IMR-90 (cell line): ENCODE measurements at regions not wholly inside any gene's neighbourhood (a gene's known extent, or its start where the extent isn't known, plus 50 kb on each side); places are given as distances from the start of the nearest gene placed in this dataset.
"Not testable (repeated sequence)": the region's sequence is repeated elsewhere in the genome, so short reads cannot be mapped to it uniquely, and the experiment has no call there.

Source experiments
- ATAC-seq: fragments of 200-7000 bp; cut with Tn5 transposase; 2 replicates; pipeline ENCODE4 v1.9.1; 2020; ENCODE audit warnings: low read depth, mild to moderate bottlenecking, moderate library complexity
- BruUV-seq: library from RNA; stranded (reverse); fragments of 400-500 nt; replicated peaks from 2 replicates; lab custom pipeline; 2021; lab: Mats Ljungman, UMichigan
- CTCF ChIA-PET: fragments of 300-600 bp; formaldehyde crosslinking; extraction: SDS; loops from one replicate; lab custom pipeline; 2021; ENCODE audit warnings: antibody characterized with exemption; lab: Yijun Ruan, JAX
- POLR2A ChIA-PET: fragments of 300-600 bp; sonication (Branson Sonifier 250); formaldehyde crosslinking; loops from one replicate; lab custom pipeline; 2022; ENCODE audit warnings: antibody characterized with exemption; ENCODE audit not compliant: unreplicated experiment; lab: Charles Lee
- DNase-seq: peaks from one replicate; pipeline ENCODE4 v3.0.0; 2013
- H2AFZ ChIP-seq: replicated peaks from 2 replicates; pipeline ENCODE3; 2013; ENCODE audit warnings: low read length, mild to moderate bottlenecking; ENCODE audit not compliant: poor library complexity
- H2AK5ac ChIP-seq: 2 replicates; pipeline ENCODE4 v1.6.1; 2013; ENCODE audit warnings: low read depth, low read length, inconsistent platforms
- H2AK9ac ChIP-seq: replicated peaks from 2 replicates; pipeline ENCODE3; 2013; ENCODE audit warnings: mild to moderate bottlenecking, low read depth, low read length, moderate library complexity; ENCODE audit not compliant: poor library complexity
- H2BK120ac ChIP-seq: 2 replicates; pipeline ENCODE4 v1.6.1; 2013; ENCODE audit warnings: low read depth, low read length, inconsistent platforms
- H2BK15ac ChIP-seq: 3 replicates; pipeline ENCODE4 v1.6.1; 2013; ENCODE audit warnings: low read depth, low read length, inconsistent platforms
- H2BK20ac ChIP-seq: 2 replicates; pipeline ENCODE4 v1.6.1; 2013; ENCODE audit warnings: low read depth, mild to moderate bottlenecking, inconsistent platforms, low read length, moderate library complexity
- H2BK5ac ChIP-seq: 2 replicates; pipeline ENCODE4 v1.6.1; 2013; ENCODE audit warnings: mild to moderate bottlenecking, low read depth, low read length, inconsistent platforms; ENCODE audit not compliant: poor library complexity, severe bottlenecking
- H3K14ac ChIP-seq: replicated peaks from 2 replicates; pipeline ENCODE4 v1.6.1; 2013; ENCODE audit warnings: low read depth, low read length, inconsistent platforms
- H3K18ac ChIP-seq: 2 replicates; pipeline ENCODE4 v1.6.1; 2013; ENCODE audit warnings: low read depth, low read length, control low read depth
- H3K23ac ChIP-seq: 2 replicates; pipeline ENCODE4 v1.6.1; 2013; ENCODE audit warnings: low read depth, low read length, inconsistent platforms
- H3K27ac ChIP-seq: 2 replicates; pipeline ENCODE4 v1.5.1; 2013; ENCODE audit warnings: mild to moderate bottlenecking, control low read depth, low read length; ENCODE audit not compliant: insufficient read depth
- H3K27me3 ChIP-seq: 2 replicates; pipeline ENCODE4 v1.6.1; 2013; ENCODE audit warnings: low read length; ENCODE audit not compliant: control insufficient read depth, insufficient read depth
- H3K36me3 ChIP-seq: 2 replicates; pipeline ENCODE4 v1.6.1; 2013; ENCODE audit warnings: low read length, mixed read lengths; ENCODE audit not compliant: control insufficient read depth, insufficient read depth
- H3K4ac ChIP-seq: 2 replicates; pipeline ENCODE4 v1.6.1; 2013; ENCODE audit warnings: low read depth, low read length, inconsistent platforms
- H3K4me1 ChIP-seq: 2 replicates; pipeline ENCODE4 v1.6.1; 2013; ENCODE audit warnings: low read length, mixed read lengths; ENCODE audit not compliant: control insufficient read depth, insufficient read depth
- H3K4me2 ChIP-seq: 2 replicates; pipeline ENCODE4 v1.6.1; 2013; ENCODE audit warnings: low read depth, mild to moderate bottlenecking, control low read depth, low read length, moderate library complexity
- H3K4me3 ChIP-seq: 2 replicates; pipeline ENCODE4 v1.5.1; 2013; ENCODE audit warnings: low read depth, mild to moderate bottlenecking, control low read depth, low read length, moderate library complexity; ENCODE audit not compliant: insufficient read depth
- H3K56ac ChIP-seq: 2 replicates; pipeline ENCODE4 v1.6.1; 2013; ENCODE audit warnings: low read length, inconsistent platforms; ENCODE audit not compliant: insufficient read depth; ENCODE audit errors: extremely low read depth
- H3K79me1 ChIP-seq, 2 experiments: 2 replicates each; pipeline ENCODE4 v1.6.1; 2013; ENCODE audit warnings: low read length in 2 of 2, inconsistent platforms in 1 of 2, low read depth in 1 of 2
- H3K9ac ChIP-seq: 2 replicates; pipeline ENCODE4 v1.6.1; 2013; ENCODE audit warnings: low read depth, low read length, control low read depth
- H3K9me1 ChIP-seq: 2 replicates; pipeline ENCODE4 v1.6.1; 2013; ENCODE audit warnings: low read length, inconsistent platforms; ENCODE audit not compliant: insufficient read depth
- H3K9me3 ChIP-seq: 2 replicates; pipeline ENCODE4 v1.6.1; 2013; ENCODE audit warnings: low read length; ENCODE audit not compliant: control insufficient read depth, insufficient read depth
- H4K20me1 ChIP-seq: 2 replicates; pipeline ENCODE4 v1.6.1; 2013; ENCODE audit warnings: low read length, inconsistent platforms; ENCODE audit not compliant: insufficient read depth
- H4K5ac ChIP-seq: 2 replicates; pipeline ENCODE4 v1.6.1; 2013; ENCODE audit warnings: mild to moderate bottlenecking, low read depth, low read length, control low read depth
- H4K8ac ChIP-seq, 2 experiments: 2 replicates each; pipeline ENCODE4 v1.6.1; 2013; ENCODE audit warnings: low read depth in 2 of 2, low read length in 2 of 2, control low read depth in 1 of 2, inconsistent platforms in 1 of 2
- H4K91ac ChIP-seq: 2 replicates; pipeline ENCODE4 v1.6.1; 2013; ENCODE audit warnings: low read depth, low read length, inconsistent platforms; ENCODE audit not compliant: insufficient read depth
- WGBS, 2 experiments: methylation state at CpG; one replicate each; pipeline versions ENCODE4 v1.1.5 to v1.1.7; 2013; ENCODE audit warnings: missing lambda C conversion rate in 2 of 2; ENCODE audit not compliant: insufficient read length in 1 of 2; ENCODE audit errors: extremely low coverage in 2 of 2; 5-methylcytosine and 5-hydroxymethylcytosine counted together
- dilution Hi-C: fragments of 300-500 bp; cut with HindIII; formaldehyde crosslinking; loops from one replicate; pipeline ENCODE4 v1.14.3; 2018; ENCODE audit warnings: low sequenced_read_pairs; ENCODE audit not compliant: unreplicated experiment
- in situ Hi-C: fragments of 300-500 bp; cut with MboI; formaldehyde crosslinking; loops from 3 replicates; pipeline ENCODE4 v1.14.3; 2019; ENCODE audit warnings: low sequenced_read_pairs, inconsistent platforms, mixed read lengths
- intact Hi-C: fragments of 100-400 bp; cut with micrococcal nuclease; formaldehyde crosslinking; loops from 2 replicates; pipeline ENCODE4 v1.10.0; 2022

DNA sequence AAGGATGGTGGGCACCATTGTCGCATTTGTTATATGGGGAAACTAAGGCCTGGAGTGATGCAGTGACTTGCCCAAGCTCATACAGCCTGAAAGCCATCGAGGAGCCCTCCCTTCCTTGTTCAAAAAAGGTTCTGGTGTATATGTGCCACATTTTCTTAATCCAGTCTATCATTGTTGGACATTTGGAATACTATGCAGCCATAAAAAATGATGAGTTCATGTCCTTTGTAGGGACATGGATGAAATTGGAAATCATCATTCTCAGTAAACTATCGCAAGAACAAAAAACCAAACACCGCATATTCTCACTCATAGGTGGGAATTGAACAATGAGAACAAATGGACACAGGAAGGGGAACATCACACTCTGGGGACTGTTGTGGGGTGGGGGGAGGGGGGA is 191.4 kb downstream of the MN1 start:
- H3K4ac ChIP-seq, H3K18ac ChIP-seq, H3K56ac ChIP-seq, H4K91ac ChIP-seq, H4K5ac ChIP-seq, in situ Hi-C loops, dilution Hi-C loops, H4K8ac ChIP-seq, DNase-seq, H3K9me1 ChIP-seq, H3K9ac ChIP-seq, H2BK20ac ChIP-seq, H2AFZ ChIP-seq, H2BK15ac ChIP-seq, H3K79me1 ChIP-seq, POLR2A ChIA-PET, BruUV-seq, H3K36me3 ChIP-seq, intact Hi-C loops, H3K4me1 ChIP-seq, H3K9me3 ChIP-seq, H2AK9ac ChIP-seq, H3K23ac ChIP-seq, ATAC-seq, H2AK5ac ChIP-seq, H3K4me3 ChIP-seq, CTCF ChIA-PET, H2BK5ac ChIP-seq, H3K4me2 ChIP-seq, H4K20me1 ChIP-seq, H3K14ac ChIP-seq, H3K27ac ChIP-seq, H2BK120ac ChIP-seq: not testable (repeated sequence)
- no CpG with 5 or more reads among the region's 4 CpGs for WGBS, 2 experiments
- peaks cover 50% of the 10 kb centered on the region for H3K27me3 ChIP-seq
